GM21360 (cell line): ENCODE measurements at regions not wholly inside any gene's neighbourhood (a gene's known extent, or its start where the extent isn't known, plus 50 kb on each side); places are given as distances from the start of the nearest gene placed in this dataset.

Experiments
- ATAC-seq: cut with Tn5 transposase; IDR thresholded peaks from one replicate; pipeline ENCODE4 v1.9.1; 2021; ENCODE audit warnings: mild to moderate bottlenecking, moderate library complexity; ENCODE audit not compliant: unreplicated experiment

- no peak for ATAC-seq
These were observed 68.6 kb downstream of the ZNF621 start for GRCh38 chr3:40593351-40593750.

GRCh38 chr3:40597441-40597840, 72.7 kb downstream of the ZNF621 start:
- no peak for ATAC-seq

GRCh38 chr3:40598338-40598737, 73.6 kb downstream of the ZNF621 start:
- ATAC-seq: no peak

- ATAC-seq: no peak
These were observed 74.2 kb downstream of the ZNF621 start for GRCh38 chr3:40598962-40599361.

GRCh38 chr3:40602778-40603385, 78.1 kb downstream of the ZNF621 start:
- ATAC-seq: no peak

DNA sequence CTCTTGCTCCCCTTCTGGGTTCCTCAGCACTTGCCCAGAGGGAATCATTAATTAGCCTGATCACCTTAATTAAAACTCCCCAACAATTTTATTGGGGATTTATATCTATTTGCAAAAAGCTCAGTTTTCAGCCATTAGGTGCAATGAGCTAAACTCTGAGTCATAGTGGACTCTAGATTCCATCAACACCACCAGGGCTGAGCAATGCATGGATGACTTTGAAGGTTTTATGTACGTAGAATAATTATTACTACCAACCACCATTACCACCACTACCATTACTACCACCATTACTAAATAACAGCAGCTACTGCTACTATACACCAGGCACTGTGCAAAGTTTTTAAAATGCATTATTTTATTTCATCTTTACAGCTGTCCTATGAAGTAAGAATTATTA, 81.2 kb downstream of the ZNF621 start:
- no peak for ATAC-seq

GRCh38 chr3:40608091-40608490, 83.3 kb downstream of the ZNF621 start:
- no peak for ATAC-seq

DNA sequence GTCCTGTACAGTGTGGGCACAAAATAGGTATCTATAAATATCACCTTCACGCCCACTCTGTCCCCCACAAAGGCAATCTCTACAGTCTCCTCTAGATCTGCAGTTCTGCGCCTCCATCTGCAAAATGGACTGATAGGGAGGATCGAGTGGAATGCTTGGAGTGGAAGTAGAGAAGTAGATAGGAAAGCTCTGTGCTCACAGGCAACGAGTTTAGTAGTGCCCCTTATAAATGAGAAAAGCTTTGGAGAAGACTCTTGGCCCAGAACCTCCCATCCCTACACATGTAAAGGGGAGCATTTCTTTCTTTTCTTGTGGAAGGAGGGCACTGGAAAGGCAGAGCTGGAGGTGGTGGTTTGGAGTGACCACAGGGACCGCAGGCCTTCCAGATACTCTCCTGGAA, 88.5 kb downstream of the ZNF621 start:
- no peak for ATAC-seq

GRCh38 chr3:40615110-40615915, 90.6 kb downstream of the ZNF621 start:
- ATAC-seq: no peak

- no peak for ATAC-seq
These were observed 91.4 kb downstream of the ZNF621 start for GRCh38 chr3:40615918-40616819.

DNA sequence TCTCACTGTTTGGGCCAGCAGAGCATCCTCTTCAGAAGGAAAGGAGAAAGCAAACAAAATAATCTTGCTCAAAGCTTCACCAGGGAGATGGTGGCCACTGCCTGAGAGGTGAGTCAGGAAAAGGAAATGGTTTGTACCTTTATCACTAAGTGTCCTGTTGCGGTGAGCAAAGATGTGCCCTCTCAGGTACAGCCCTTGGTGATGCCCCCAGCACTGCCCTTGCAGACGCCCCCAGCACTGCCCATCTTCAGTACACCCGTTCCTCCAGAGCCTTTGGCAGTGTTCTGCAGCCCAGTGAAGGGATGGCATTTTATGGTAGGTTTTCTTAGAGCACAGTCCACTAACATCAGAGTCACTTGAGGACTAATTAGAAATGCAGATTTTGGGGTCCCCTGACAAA, 92.3 kb downstream of the ZNF621 start:
- no peak for ATAC-seq

DNA sequence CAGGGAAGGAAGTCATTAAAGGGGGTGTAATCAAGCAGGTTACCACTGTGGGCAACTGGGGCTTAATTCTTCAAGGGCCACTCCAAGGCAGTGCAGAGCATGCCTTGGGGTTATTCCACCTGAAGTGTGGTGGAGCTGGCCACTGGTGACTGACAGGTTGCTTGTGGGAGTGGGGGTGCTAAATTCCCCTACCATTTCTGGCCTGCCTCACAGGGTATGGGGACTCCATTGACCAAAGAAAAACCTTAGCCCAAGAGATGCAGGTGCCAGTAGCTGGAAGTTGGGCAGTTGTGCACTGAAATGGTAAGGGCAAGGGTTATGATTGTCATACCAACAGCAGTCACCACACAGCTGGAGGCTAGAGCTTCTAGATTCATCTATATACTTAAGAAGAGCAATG, 93.4 kb downstream of the ZNF621 start:
- no peak for ATAC-seq

GRCh38 chr3:40620151-40620550, 95.4 kb downstream of the ZNF621 start:
- no peak for ATAC-seq

GRCh38 chr3:40621252-40621651, 96.5 kb downstream of the ZNF621 start:
- no peak for ATAC-seq

DNA sequence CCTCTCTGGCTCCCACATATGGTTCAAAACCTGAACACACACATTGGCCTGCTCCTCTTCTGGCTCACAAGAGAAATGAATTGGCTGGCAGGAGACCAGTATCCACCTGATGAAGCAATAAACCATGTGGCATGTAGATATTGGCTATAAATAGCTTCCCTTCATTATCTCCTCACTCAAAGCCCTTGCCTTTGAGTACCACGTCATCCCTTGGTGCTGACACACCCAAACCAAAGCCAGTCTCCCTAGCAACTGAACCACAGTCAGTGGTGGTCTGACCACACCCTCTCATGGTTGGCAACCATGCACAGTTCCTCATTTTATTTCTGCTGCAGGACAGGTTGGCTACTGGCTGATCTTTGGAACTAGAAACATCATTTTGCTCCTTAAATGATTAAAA, 98.8 kb downstream of the ZNF621 start:
- no peak for ATAC-seq

GRCh38 chr3:40624189-40624769, 99.5 kb downstream of the ZNF621 start:
- ATAC-seq: no peak

DNA sequence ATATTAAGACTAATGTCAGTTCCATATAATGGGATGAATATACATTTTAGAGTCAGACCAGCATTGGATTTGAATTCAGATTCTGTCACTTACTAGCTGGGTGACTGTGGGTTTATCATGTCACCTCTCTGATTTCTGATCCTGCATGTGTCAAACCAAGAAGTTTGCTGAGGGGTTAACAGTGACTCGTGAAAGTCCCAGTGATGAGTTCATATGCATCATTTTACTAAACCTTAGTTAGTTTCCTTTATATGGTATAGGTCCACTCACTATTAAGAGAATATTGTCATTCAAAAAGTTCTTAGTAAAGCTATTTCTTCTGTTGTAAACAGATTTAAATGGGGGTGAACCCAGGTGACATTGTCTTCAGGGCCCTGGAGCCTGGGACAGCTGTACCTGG, 102.3 kb downstream of the ZNF621 start:
- no peak for ATAC-seq

DNA sequence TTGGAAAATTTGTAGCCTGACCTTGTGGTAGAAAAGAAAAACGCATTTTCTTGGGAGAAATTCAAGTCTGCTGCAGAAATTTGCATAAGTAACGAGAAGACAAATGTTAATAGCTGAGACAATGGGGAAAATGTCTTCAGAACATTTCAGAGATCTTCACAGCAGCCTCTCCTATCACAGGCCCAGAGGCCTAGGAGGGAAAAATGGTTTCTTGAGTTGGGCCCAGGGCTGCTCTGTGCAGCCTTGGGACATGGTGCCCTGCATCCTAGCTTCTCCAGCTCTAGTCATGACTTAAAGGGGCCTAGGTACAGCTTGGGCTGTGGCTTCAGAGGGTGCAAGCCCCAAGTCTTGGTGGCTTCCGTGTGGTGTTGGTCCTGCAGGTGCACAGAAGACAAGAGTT, 104.2 kb downstream of the ZNF621 start:
- no peak for ATAC-seq

DNA sequence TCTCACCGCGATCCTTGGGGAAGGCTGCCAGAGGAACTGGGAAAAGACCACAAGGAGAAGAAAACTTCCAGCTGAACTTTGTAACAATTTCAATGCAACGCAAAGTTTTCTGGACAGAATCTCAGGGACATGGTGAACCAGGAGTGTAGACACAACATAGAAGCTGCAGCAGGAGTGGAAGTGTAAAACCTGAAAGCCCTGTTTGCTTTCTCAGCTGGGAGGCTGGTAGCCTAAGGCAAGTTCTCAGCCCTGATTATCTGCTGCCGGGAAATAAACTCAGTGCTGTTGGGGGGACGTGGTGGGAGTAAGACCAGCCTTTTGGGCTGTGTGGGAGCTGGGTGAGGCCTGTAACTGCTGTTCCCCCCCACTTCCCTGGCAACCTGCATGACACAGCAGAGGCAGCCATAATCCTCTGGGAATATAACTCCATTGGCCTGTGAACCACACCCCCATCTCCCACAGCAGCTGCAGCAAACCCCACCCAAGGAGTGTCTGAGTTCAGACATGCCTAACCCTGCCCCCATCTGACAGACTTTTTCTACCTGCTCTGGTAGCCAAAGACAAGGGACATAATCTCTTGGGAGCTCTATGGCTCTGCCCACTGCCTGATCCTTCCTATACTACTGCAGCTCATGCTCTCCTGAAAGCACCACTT, 106.7 kb downstream of the ZNF621 start:
- ATAC-seq: no peak

DNA sequence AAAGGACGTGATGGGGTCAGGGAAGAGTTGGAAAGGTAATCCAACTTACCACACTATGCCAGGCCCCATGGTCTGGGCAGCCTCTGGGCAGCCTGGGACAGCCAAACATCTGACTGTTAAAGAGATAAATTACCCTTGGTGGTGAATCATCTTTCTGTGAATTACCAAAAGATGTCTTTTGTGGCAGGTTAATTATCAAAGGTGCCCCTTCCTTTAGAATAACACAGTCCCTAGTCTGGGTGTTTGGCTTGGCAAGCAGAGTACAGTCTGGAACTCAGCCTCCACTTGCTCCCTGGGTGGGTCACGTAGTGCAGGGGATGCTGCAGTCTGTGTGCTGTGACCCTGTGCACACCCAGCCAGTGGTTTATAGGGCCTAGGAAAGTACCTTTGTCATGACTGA, 113.1 kb downstream of the ZNF621 start:
- ATAC-seq: no peak

DNA sequence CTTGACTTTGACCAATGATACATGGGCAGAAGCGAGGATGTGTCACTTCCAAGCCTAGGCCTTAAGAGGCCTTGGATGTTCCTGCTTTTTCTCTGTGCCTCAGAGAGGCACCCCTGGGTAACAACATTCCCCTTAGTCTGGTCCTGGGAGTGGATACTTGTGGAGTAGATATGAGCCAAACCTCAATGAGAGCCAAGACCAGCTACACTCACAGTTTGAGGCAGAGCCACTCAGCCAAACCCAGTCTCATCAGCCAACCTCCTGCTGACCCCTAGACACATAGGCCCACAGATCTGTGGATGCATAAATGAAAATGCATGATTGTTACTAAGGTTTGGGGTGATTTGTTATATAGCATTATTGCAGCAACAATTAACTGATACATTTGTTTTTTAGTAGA, 114.2 kb downstream of the ZNF621 start:
- no peak for ATAC-seq
